ENCODE measurements at regions not wholly inside any gene's neighbourhood (a gene's known extent, or its start where the extent isn't known, plus 50 kb on each side); places are given as distances from the start of the nearest gene placed in this dataset.

DNA sequence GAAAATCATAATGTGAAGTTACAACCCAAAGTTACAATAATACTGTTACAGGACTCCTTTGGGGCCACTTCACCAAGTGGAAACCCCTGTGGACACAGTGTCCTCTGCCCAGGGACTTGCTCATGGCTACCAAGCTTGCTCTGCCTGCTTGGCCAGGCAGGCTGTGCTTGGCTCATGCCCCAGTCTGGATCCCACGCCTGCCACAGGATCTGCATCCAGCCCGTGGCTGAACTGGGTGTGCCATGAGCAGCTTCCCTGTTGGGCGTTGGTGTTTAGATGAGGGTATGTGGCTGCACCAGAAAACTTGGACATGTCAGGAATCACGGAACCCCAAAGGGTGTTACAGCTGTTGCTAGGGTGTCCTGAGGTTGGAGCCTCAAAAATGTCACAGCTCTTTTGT is 820.9 kb downstream of the SLC6A15 start:
- H3K9me3 ChIP-seq (replicated peaks in 1 of 3) = no peaks in the 10 kb centered on the region
- TF ChIP-seq CTCF (IDR thresholded peaks at IDR 0.05) = no peak
- no peak for TF ChIP-seq POLR2A (IDR thresholded peaks at IDR 0.05)
- no peak overlapping the region for H3K4me3 ChIP-seq
- H3K4me1 ChIP-seq (replicated peaks in 1 of 2) = no peaks in the 10 kb centered on the region
- intact Hi-C loops (cut with DNase I) = no loop called here
- H3K27me3 ChIP-seq = no peaks in the 10 kb centered on the region
- no peaks in the 10 kb centered on the region for H3K36me3 ChIP-seq (replicated peaks in 1 of 2)
- no peak for DNase-seq
- H3K27ac ChIP-seq = no peak overlapping the region
- WGBS, 4 donors = 63 to 92% (median 85%) methylated on average over 4 of the region's 4 CpGs

GRCh38 chr12:84089356-84089755 is 823.2 kb downstream of the SLC6A15 start:
- intact Hi-C loops (cut with DNase I) = no loop called here
- H3K27me3 ChIP-seq = no peaks in the 10 kb centered on the region
- no peaks in the 10 kb centered on the region for H3K36me3 ChIP-seq (replicated peaks in 1 of 2)
- no peak for TF ChIP-seq CTCF (IDR thresholded peaks at IDR 0.05)
- no peak overlapping the region for H3K27ac ChIP-seq
- H3K4me3 ChIP-seq = no peak overlapping the region
- H3K4me1 ChIP-seq (replicated peaks in 1 of 2) = no peaks in the 10 kb centered on the region
- no peak for DNase-seq
- 55 to 74% (median 62%) methylated on average over 4 of the region's 4 CpGs for WGBS, 4 donors
- H3K9me3 ChIP-seq (replicated peaks in 1 of 3) = no peaks in the 10 kb centered on the region

DNA sequence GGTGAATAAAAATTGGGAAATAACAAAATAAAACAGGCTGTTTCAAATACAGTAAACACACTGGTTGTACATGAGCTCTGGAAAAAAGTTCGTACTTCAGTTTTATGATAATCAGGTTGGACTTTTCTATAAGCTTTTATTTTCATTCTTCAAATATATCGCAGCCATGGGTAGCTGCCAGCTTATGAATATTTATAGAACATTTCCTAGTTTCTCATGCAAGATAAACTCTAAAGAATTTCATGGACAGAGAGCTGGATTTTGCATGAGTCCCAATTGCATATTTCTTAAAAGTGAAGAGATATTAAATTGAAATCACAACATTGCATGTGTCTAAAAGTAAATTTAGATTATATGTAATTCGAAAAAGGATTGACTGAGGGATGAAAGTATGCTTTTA is 827.6 kb downstream of the SLC6A15 start:
- intact Hi-C loops (cut with DNase I) = no loop called here
- TF ChIP-seq CTCF (IDR thresholded peaks at IDR 0.05) = no peak
- TF ChIP-seq POLR2A (IDR thresholded peaks at IDR 0.05) = no peak
- no peaks in the 10 kb centered on the region for H3K4me1 ChIP-seq (replicated peaks in 1 of 2)

DNA sequence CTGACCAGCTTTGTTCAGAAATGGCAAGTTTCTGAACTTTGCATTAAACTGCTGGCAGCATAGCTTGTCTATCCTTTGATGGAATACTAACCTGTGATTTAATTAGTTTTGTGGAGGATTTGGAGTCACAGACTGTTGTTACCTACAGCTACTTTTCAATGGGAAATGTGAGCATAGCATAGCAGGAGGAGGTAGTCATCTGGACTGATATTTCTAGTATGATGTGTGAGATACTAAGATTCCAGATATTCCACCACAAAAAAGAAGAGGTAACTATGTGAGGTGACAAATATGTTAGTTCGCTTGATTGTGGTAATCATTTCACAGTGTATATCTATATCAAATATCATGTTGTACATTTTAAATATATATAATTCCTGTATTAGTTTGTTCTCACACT is 833.0 kb downstream of the SLC6A15 start:
- TF ChIP-seq POLR2A (IDR thresholded peaks at IDR 0.05) (no peak), CTCF (IDR thresholded peaks at IDR 0.05) (no peak)
- no peaks in the 10 kb centered on the region for H3K4me1 ChIP-seq (replicated peaks in 1 of 2)
- H3K9me3 ChIP-seq (replicated peaks in 1 of 3) = no peaks in the 10 kb centered on the region
- H3K4me3 ChIP-seq = no peak overlapping the region
- H3K27ac ChIP-seq = no peak overlapping the region
- whole genome bisulfite sequencing, 4 donors = 78 to 88% (median 83%) methylated on average over 1 of the region's 1 CpG
- no peaks in the 10 kb centered on the region for H3K27me3 ChIP-seq
- intact Hi-C loops (cut with DNase I) = no loop called here
- DNase-seq = no peak
- H3K36me3 ChIP-seq (replicated peaks in 1 of 2) = no peaks in the 10 kb centered on the region

More for the DNA sequence above, 827.6 kb downstream of the SLC6A15 start:
- no peaks in the 10 kb centered on the region for H3K27me3 ChIP-seq
- no peak for DNase-seq
- no peaks in the 10 kb centered on the region for H3K9me3 ChIP-seq (replicated peaks in 1 of 3)
- WGBS, 4 donors = 50 to 65% (median 60%) methylated on average over 3 of the region's 3 CpGs
- H3K27ac ChIP-seq = no peak overlapping the region
- H3K36me3 ChIP-seq (replicated peaks in 1 of 2) = no peaks in the 10 kb centered on the region
- H3K4me3 ChIP-seq = no peak overlapping the region

All from adrenal gland (tissue), 9 donors.